ENCODE measurements at regions not wholly inside any gene's neighbourhood (a gene's known extent, or its start where the extent isn't known, plus 50 kb on each side); places are given as distances from the start of the nearest gene placed in this dataset.

DNA sequence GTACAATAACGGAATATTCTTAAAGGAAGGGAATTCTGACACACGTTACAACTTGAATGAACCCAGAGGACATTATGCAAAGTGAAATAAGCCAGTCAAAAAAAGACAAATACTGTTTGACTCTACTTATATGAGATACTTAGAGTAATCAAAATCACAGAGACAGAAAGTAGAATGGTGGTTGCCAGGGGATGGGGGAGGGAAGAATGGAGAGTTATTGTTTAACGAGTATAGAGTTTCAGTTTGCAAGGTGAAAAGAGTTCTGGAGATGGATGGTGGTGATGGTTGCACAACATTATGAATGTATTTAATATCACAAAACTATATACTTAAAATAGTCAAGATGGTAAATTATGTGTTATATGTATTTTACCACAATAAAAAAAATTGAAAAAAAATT, 112.9 kb upstream of the ARHGEF3 start:
- DNase-seq (ENCODE audit: low read depth in 1 of 2, low spot score in 2 of 2): no peak
- no peaks in the 10 kb centered on the region for H4K20me1 ChIP-seq (replicated peaks in 1 of 2; ENCODE audit: control insufficient read depth in 1 of 2, insufficient read depth in 2 of 2, low read length in 2 of 2)
- CTCF ChIA-PET (ENCODE audit: partially characterized antibody): interaction anchor here (0.9 kb wide), 1 partner anchor 32 kb away, joined by 3 read pairs; no protein-coding TSS in a partner anchor

More for the DNA sequence above, 112.9 kb upstream of the ARHGEF3 start:
- Histone ChIP-seq H3K9me3 (ENCODE audit: insufficient read depth in 2 of 2, low read depth in 1 of 2, low read length in 1 of 2) (no peaks in the 10 kb centered on the region), H3K4me3 (ENCODE audit: extremely low read depth in 1 of 4, insufficient read depth in 2 of 4, low read depth in 3 of 4, low read length in 4 of 4) (no peak overlapping the region), H3K27me3 (replicated peaks in 1 of 4; ENCODE audit: control insufficient read depth in 3 of 4, extremely low read depth in 1 of 4, insufficient read depth in 3 of 4, low read length in 3 of 4) (no peaks in the 10 kb centered on the region; a peak in 1 of 7 replicates), H3K36me3 (ENCODE audit: control insufficient read depth in 2 of 4, insufficient read depth in 4 of 4, low read length in 3 of 4) (no peaks in the 10 kb centered on the region), H3K79me1 (ENCODE audit: low read depth, low read length) (no peaks in the 10 kb centered on the region), H4K91ac (replicated peaks; ENCODE audit: insufficient read length, low read length) (no peak overlapping the region), H3K56ac (replicated peaks; ENCODE audit: insufficient read length, low read depth, low read length) (no peak overlapping the region), H2AFZ (ENCODE audit: low read length) (no peak overlapping the region), H3K18ac (ENCODE audit: extremely low read depth, low read length) (no peak overlapping the region), H2BK120ac (replicated peaks; ENCODE audit: low read depth, low read length) (no peak overlapping the region), H3K23me2 (ENCODE audit: low read depth, low read length) (no peaks in the 10 kb centered on the region), H3K4ac (replicated peaks; ENCODE audit: insufficient read length, low read depth, low read length) (no peak overlapping the region), H2BK12ac (ENCODE audit: low read depth, low read length) (no peak overlapping the region), H2BK20ac (ENCODE audit: low read length) (no peak overlapping the region), H3K9ac (replicated peaks in 1 of 4; ENCODE audit: extremely low read depth in 1 of 4, low read depth in 3 of 4, low read length in 3 of 4) (no peak overlapping the region), H3K79me2 (ENCODE audit: control insufficient read depth in 1 of 2, insufficient read depth in 2 of 2, low read length in 2 of 2) (no peaks in the 10 kb centered on the region), H4K5ac (ENCODE audit: insufficient read length, low read depth, low read length) (no peak overlapping the region), H2AK5ac (ENCODE audit: low read depth, low read length) (no peak overlapping the region), H2BK15ac (ENCODE audit: low read length) (no peak overlapping the region), H3K23ac (ENCODE audit: insufficient read length) (no peak overlapping the region), H2BK5ac (ENCODE audit: low read depth, low read length) (no peak overlapping the region), H3K27ac (ENCODE audit: low read depth, low read length) (no peak overlapping the region), H3K4me1 (replicated peaks in 1 of 4; ENCODE audit: control insufficient read depth in 3 of 4, insufficient read depth in 4 of 4, low read length in 3 of 4) (peaks cover 5 to 9% (median 7%) of the 10 kb centered on the region in 4 experiments; a peak in 6 of 7 replicates), H3K4me2 (ENCODE audit: insufficient read depth in 1 of 2, low read depth in 2 of 2, low read length in 2 of 2) (no peak overlapping the region), H4K8ac (ENCODE audit: extremely low read depth, insufficient read depth, low read length) (no peak overlapping the region), H3K14ac (ENCODE audit: insufficient read length) (no peak overlapping the region)
- FAIRE-seq: no peak
- TF ChIP-seq HDAC6 (IDR thresholded peaks at IDR 0.05; ENCODE audit: low read depth, low read length): no peak
- TF ChIP-seq ZNF274 (IDR thresholded peaks at IDR 0.05; ENCODE audit: borderline replicate concordance, extremely low read depth, low read length): no peak
- no peak for TF ChIP-seq CTCF (IDR thresholded peaks at IDR 0.05; ENCODE audit: control extremely low read depth in 1 of 3, insufficient read depth in 1 of 3, low read depth in 1 of 3, low read length in 3 of 3)
- TF ChIP-seq, protein P1, sequence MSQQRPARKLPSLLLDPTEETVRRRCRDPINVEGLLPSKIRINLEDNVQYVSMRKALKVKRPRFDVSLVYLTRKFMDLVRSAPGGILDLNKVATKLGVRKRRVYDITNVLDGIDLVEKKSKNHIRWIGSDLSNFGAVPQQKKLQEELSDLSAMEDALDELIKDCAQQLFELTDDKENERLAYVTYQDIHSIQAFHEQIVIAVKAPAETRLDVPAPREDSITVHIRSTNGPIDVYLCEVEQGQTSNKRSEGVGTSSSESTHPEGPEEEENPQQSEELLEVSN (IDR thresholded peaks at IDR 0.05): no peak
- TF ChIP-seq SP1 (IDR thresholded peaks at IDR 0.05; ENCODE audit: low read depth, low read length): no peak
- 93% methylated on average over 3 of the region's 3 CpGs; no CpG with 5 or more reads in 1 of the 2 experiments for WGBS, 2 experiments (ENCODE audit: extremely low coverage in 1 of 2, insufficient coverage in 1 of 2, insufficient read length in 1 of 2, insufficient replicate concordance in 2 of 2, low coverage in 1 of 2, low lambda C conversion rate in 2 of 2, missing lambda C conversion rate in 1 of 2)
- POLR2A ChIA-PET (ENCODE audit: partially characterized antibody): no interaction called here
